ENCODE measurements at regions not wholly inside any gene's neighbourhood (a gene's known extent, or its start where the extent isn't known, plus 50 kb on each side); places are given as distances from the start of the nearest gene placed in this dataset.

DNA sequence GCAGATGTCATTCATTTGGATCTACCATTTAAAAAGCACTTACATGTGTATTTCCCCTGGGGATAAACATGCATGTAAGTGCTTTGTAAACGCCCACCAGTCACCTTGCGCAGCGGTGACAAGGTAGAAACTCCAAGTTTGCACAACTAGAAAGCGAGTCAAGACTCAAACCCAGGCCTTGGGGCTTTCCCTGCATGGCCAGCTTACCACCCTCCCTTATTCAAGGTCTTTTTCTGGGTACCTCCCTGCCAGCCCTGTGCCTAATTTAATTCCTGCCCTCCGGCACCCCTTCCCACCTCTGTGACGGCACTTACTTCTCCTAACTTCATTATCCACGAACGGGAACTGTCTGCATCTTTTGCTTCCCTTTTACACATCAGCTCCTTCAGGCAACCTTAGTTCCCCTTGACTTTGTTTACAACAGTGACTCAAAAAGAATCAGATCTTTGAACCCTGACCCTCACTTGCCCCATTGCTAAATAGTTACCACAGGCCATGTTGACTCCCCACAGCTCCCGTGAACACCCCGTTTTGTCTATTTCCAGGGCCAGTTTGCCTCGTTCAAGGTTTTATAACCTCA lies 138.3 kb upstream of the ETS2 start:
- ChIA-PET CTCF (interaction anchor here (1.5 kb wide), 1 partner anchor 470 kb away, joined by 7 read pairs; no protein-coding TSS in a partner anchor), POLR2A (no interaction called here)

DNA sequence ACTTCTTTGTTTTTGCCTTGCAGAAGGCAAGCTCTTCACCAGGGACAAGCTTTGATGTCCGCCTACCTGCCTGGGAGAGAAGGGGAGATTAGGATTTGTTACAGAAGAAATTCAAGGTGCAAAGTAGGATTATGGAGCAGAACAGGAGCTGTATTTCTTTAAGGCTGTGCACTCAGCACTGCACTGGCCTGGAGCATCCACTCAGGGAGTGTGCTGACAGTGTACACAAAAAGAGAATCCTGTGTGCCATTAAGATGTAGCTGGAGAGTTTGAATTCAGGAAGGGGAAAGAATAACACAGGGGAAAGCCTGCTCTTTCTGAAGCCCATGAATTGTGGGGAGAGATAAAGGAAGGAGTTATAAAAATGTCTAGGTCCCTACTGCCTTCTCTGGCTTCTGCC lies 137.7 kb upstream of the ETS2 start:
- ChIA-PET CTCF (interaction anchor here (1.0 to 1.5 kb wide), 2 partner anchors 470 to 517 kb away, joined by 3 to 7 read pairs; no protein-coding TSS in a partner anchor), POLR2A (interaction anchor here (0.6 kb wide), 1 partner anchor 104 kb away, joined by 3 read pairs; no protein-coding TSS in a partner anchor)
- H3K4me3 ChIP-seq (ENCODE audit: low read depth, low read length) = no peak overlapping the region
- no peak for DNase-seq (ENCODE audit: low read depth, low spot score)
- H3K27me3 ChIP-seq (ENCODE audit: control insufficient read depth, insufficient read depth, low read length) = peaks cover 75% of the 10 kb centered on the region
- TF ChIP-seq CTCF (IDR thresholded peaks at IDR 0.05; ENCODE audit: low read depth, low read length) = no peak
- no peaks in the 10 kb centered on the region for H3K9me3 ChIP-seq (ENCODE audit: control insufficient read depth, insufficient read depth, low read length)
- H3K27ac ChIP-seq (ENCODE audit: low read depth, low read length) = no peak overlapping the region

More for the DNA sequence above, 138.3 kb upstream of the ETS2 start:
- no peaks in the 10 kb centered on the region for H3K9me3 ChIP-seq (ENCODE audit: control insufficient read depth, insufficient read depth, low read length)
- TF ChIP-seq CTCF (IDR thresholded peaks at IDR 0.05; ENCODE audit: low read depth, low read length) = no peak
- peaks cover 77% of the 10 kb centered on the region for H3K27me3 ChIP-seq (ENCODE audit: control insufficient read depth, insufficient read depth, low read length)
- no peak overlapping the region for H3K4me3 ChIP-seq (ENCODE audit: low read depth, low read length)
- no peak for DNase-seq (ENCODE audit: low read depth, low spot score)
- H3K27ac ChIP-seq (ENCODE audit: low read depth, low read length) = no peak overlapping the region

DNA sequence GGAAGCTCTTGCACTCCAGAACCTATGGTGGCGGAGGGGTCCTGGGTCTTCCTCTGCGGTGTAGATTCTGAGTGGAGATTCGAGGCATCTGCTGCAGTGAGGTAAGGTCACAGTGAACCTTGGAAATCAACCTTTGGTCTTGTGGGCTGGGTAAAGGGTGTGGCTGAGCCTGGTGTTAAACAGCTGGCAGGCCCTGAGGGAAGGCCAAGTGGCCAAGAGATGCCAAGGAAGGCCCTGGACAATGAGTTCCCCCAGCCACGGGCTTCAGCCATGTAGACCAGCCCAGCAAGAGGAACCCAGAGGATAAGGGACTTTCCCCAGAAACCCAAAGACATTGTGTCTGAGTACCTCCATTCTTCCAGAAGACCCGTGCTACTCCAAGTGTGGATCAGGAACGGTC lies 137.2 kb upstream of the ETS2 start:
- TF ChIP-seq CTCF (IDR thresholded peaks at IDR 0.05; ENCODE audit: low read depth, low read length) = no peak
- Histone ChIP-seq H3K9me3 (ENCODE audit: control insufficient read depth, insufficient read depth, low read length) (no peaks in the 10 kb centered on the region), H3K27ac (ENCODE audit: low read depth, low read length) (no peak overlapping the region), H3K27me3 (ENCODE audit: control insufficient read depth, insufficient read depth, low read length) (peaks cover 74% of the 10 kb centered on the region), H3K4me3 (ENCODE audit: low read depth, low read length) (no peak overlapping the region)
- POLR2A ChIA-PET = interaction anchor here (0.6 kb wide), 1 partner anchor 103 kb away, joined by 3 read pairs; no protein-coding TSS in a partner anchor
- DNase-seq (ENCODE audit: low read depth, low spot score) = no peak
- CTCF ChIA-PET = interaction anchor here (0.8 to 2.1 kb wide), 9 partner anchors 10 to 516 kb away, joined by 3 to 11 read pairs (median 5); no protein-coding TSS in a partner anchor

DNA sequence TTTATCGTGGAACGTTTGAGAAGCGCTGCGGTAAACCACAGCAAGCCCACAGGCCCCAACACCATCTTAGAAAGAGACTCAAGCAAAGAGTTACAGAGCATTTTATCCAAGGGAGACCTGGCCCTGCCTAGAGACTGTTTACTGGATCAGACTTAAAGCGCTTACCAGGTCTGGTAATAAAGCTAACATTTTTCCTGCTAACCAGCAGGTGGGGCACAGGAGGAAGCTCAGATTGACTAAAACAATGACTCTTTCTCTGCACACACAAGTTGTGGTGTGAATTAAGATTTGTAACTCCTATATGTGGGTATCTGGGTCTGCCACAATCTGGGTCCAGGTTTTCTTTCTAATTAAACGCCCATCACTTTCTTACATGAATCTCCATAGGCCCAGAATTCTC lies 136.5 kb upstream of the ETS2 start:
- TF ChIP-seq CTCF (IDR thresholded peaks at IDR 0.05; ENCODE audit: low read depth, low read length) = peak; percentile 63
- CTCF ChIA-PET = interaction anchor here (0.8 to 2.1 kb wide), 8 partner anchors 10 to 516 kb away, joined by 3 to 11 read pairs (median 4); no protein-coding TSS in a partner anchor
- DNase-seq (ENCODE audit: low read depth, low spot score) = no peak
- H3K27ac ChIP-seq (ENCODE audit: low read depth, low read length) = no peak overlapping the region
- H3K9me3 ChIP-seq (ENCODE audit: control insufficient read depth, insufficient read depth, low read length) = no peaks in the 10 kb centered on the region
- peaks cover 74% of the 10 kb centered on the region for H3K27me3 ChIP-seq (ENCODE audit: control insufficient read depth, insufficient read depth, low read length)
- H3K4me3 ChIP-seq (ENCODE audit: low read depth, low read length) = no peak overlapping the region
- POLR2A ChIA-PET = no interaction called here

- Histone ChIP-seq H3K4me3 (ENCODE audit: low read depth, low read length) (no peak overlapping the region), H3K9me3 (ENCODE audit: control insufficient read depth, insufficient read depth, low read length) (no peaks in the 10 kb centered on the region), H3K27me3 (ENCODE audit: control insufficient read depth, insufficient read depth, low read length) (peaks cover 80% of the 10 kb centered on the region), H3K27ac (ENCODE audit: low read depth, low read length) (no peak overlapping the region)
- ChIA-PET CTCF (interaction anchor here (2.1 kb wide), 1 partner anchor 467 kb away, joined by 11 read pairs; no protein-coding TSS in a partner anchor), POLR2A (no interaction called here)
- no peak for DNase-seq (ENCODE audit: low read depth, low spot score)
- TF ChIP-seq CTCF (IDR thresholded peaks at IDR 0.05; ENCODE audit: low read depth, low read length) = no peak
These were observed 134.9 kb upstream of the ETS2 start for GRCh38 chr21:38670861-38671260.

Data from AG04450 (cell line).